ENCODE measurements at regions not wholly inside any gene's neighbourhood (a gene's known extent, or its start where the extent isn't known, plus 50 kb on each side); places are given as distances from the start of the nearest gene placed in this dataset.
"Not testable (repeated sequence)": the region's sequence is repeated elsewhere in the genome, so short reads cannot be mapped to it uniquely, and the experiment has no call there.

GRCh38 chr7:102721-103120, 89.7 kb upstream of the FAM20C start:
- no peaks in the 10 kb centered on the region for H3K9me3 ChIP-seq
- H3K36me3 ChIP-seq: no peaks in the 10 kb centered on the region
- H3K4me3 ChIP-seq (ENCODE audit: low read depth in 1 of 2, low read length in 1 of 2): no peak overlapping the region
- no peaks in the 10 kb centered on the region for H3K4me1 ChIP-seq (ENCODE audit: control insufficient read depth in 1 of 2, insufficient read depth in 1 of 2, low read depth in 1 of 2, low read length in 1 of 2)
- TF ChIP-seq CTCF (IDR thresholded peaks at IDR 0.05): no peak
- H3K27me3 ChIP-seq: no peaks in the 10 kb centered on the region
- H3K27ac ChIP-seq: no peak overlapping the region

GRCh38 chr7:103981-104380, 88.4 kb upstream of the FAM20C start:
- H3K4me1 ChIP-seq (ENCODE audit: control insufficient read depth in 1 of 2, insufficient read depth in 1 of 2, low read depth in 1 of 2, low read length in 1 of 2); H3K9me3 ChIP-seq; H3K27ac ChIP-seq; H3K4me3 ChIP-seq (ENCODE audit: low read depth in 1 of 2, low read length in 1 of 2); H3K36me3 ChIP-seq; H3K27me3 ChIP-seq: not testable (repeated sequence)

- no peaks in the 10 kb centered on the region for H3K27me3 ChIP-seq
- H3K4me3 ChIP-seq (ENCODE audit: low read depth in 1 of 2, low read length in 1 of 2): no peak overlapping the region
- TF ChIP-seq CTCF (IDR thresholded peaks at IDR 0.05): no peak
- H3K27ac ChIP-seq: no peak overlapping the region
- no peaks in the 10 kb centered on the region for H3K9me3 ChIP-seq
- no peaks in the 10 kb centered on the region for H3K36me3 ChIP-seq
- H3K4me1 ChIP-seq (ENCODE audit: control insufficient read depth in 1 of 2, insufficient read depth in 1 of 2, low read depth in 1 of 2, low read length in 1 of 2): no peaks in the 10 kb centered on the region
Observed at GRCh38 chr7:105002-105401, 87.4 kb upstream of the FAM20C start.

- Histone ChIP-seq H3K4me1 (ENCODE audit: control insufficient read depth in 1 of 2, insufficient read depth in 1 of 2, low read depth in 1 of 2, low read length in 1 of 2) (no peaks in the 10 kb centered on the region), H3K27ac (no peak overlapping the region), H3K9me3 (no peaks in the 10 kb centered on the region), H3K4me3 (ENCODE audit: low read depth in 1 of 2, low read length in 1 of 2) (no peak overlapping the region), H3K36me3 (no peaks in the 10 kb centered on the region), H3K27me3 (no peaks in the 10 kb centered on the region)
- no peak for TF ChIP-seq CTCF (IDR thresholded peaks at IDR 0.05)
Observed at GRCh38 chr7:106356-106755, 86.0 kb upstream of the FAM20C start.

GRCh38 chr7:107233-107632, 85.1 kb upstream of the FAM20C start:
- peaks cover 3 to 4% of the 10 kb centered on the region in 2 experiments for H3K4me1 ChIP-seq (ENCODE audit: control insufficient read depth in 1 of 2, insufficient read depth in 1 of 2, low read depth in 1 of 2, low read length in 1 of 2)
- no peak for TF ChIP-seq CTCF (IDR thresholded peaks at IDR 0.05)
- no peak overlapping the region for H3K27ac ChIP-seq
- H3K9me3 ChIP-seq: no peaks in the 10 kb centered on the region
- no peaks in the 10 kb centered on the region for H3K27me3 ChIP-seq
- H3K36me3 ChIP-seq: no peaks in the 10 kb centered on the region
- no peak overlapping the region for H3K4me3 ChIP-seq (ENCODE audit: low read depth in 1 of 2, low read length in 1 of 2)

- no peak for TF ChIP-seq CTCF (IDR thresholded peaks at IDR 0.05)
- Histone ChIP-seq H3K27ac (no peak overlapping the region), H3K9me3 (no peaks in the 10 kb centered on the region), H3K27me3 (no peaks in the 10 kb centered on the region), H3K4me3 (ENCODE audit: low read depth in 1 of 2, low read length in 1 of 2) (no peak overlapping the region), H3K4me1 (ENCODE audit: control insufficient read depth in 1 of 2, insufficient read depth in 1 of 2, low read depth in 1 of 2, low read length in 1 of 2) (peaks cover 10% of the 10 kb centered on the region in 2 experiments), H3K36me3 (no peaks in the 10 kb centered on the region)
Observed at GRCh38 chr7:107907-108306, 84.5 kb upstream of the FAM20C start.
